ENCODE measurements at regions not wholly inside any gene's neighbourhood (a gene's known extent, or its start where the extent isn't known, plus 50 kb on each side); places are given as distances from the start of the nearest gene placed in this dataset.

DNA sequence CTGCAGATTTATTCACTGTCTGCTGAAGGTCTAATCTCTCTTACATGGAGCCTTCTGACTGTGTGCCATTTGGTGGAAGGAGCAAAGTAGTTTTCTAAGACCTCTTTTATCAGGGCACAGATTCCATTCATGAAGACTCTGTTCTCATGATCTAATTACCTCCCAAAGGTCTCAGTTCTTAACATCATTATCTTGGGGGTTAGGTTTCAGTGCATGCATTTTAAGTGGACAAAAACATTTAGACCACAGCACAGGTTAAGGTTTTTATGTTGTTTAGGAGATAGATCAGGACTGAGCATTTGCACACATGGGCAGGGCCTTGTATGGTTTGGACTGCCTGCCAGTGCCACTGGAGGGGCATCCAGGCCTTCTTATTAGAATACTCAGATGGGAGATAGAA, 746.1 kb downstream of the C12orf50 start:
- H3K4me1 Mint-ChIP-seq (ENCODE audit: low read depth) = no peaks in the 10 kb centered on the region
- no peak overlapping the region for H3K4me3 Mint-ChIP-seq
- ChIA-PET CTCF (no interaction called here), POLR2A (no interaction called here)
- no peaks in the 10 kb centered on the region for H3K4me1 ChIP-seq (ENCODE audit: insufficient read depth, low read length)
- no peak overlapping the region for H3K27ac ChIP-seq (ENCODE audit: low read depth in 1 of 2, low read length in 2 of 2)
- peaks cover 2% of the 10 kb centered on the region for H3K9me3 Mint-ChIP-seq
- H3K27me3 ChIP-seq (ENCODE audit: control insufficient read depth in 1 of 2, insufficient read depth in 2 of 2, low read length in 2 of 2) = no peaks in the 10 kb centered on the region
- H3K36me3 ChIP-seq (ENCODE audit: insufficient read depth, low read length) = no peaks in the 10 kb centered on the region
- no peak overlapping the region for H3K27ac Mint-ChIP-seq
- DNase-seq (no peak), ATAC-seq (ENCODE audit: poor library complexity) (no peak)
- H3K27me3 Mint-ChIP-seq = no peaks in the 10 kb centered on the region
- no peak overlapping the region for H3K4me3 ChIP-seq (ENCODE audit: low read length)
- TF ChIP-seq, protein P1, sequence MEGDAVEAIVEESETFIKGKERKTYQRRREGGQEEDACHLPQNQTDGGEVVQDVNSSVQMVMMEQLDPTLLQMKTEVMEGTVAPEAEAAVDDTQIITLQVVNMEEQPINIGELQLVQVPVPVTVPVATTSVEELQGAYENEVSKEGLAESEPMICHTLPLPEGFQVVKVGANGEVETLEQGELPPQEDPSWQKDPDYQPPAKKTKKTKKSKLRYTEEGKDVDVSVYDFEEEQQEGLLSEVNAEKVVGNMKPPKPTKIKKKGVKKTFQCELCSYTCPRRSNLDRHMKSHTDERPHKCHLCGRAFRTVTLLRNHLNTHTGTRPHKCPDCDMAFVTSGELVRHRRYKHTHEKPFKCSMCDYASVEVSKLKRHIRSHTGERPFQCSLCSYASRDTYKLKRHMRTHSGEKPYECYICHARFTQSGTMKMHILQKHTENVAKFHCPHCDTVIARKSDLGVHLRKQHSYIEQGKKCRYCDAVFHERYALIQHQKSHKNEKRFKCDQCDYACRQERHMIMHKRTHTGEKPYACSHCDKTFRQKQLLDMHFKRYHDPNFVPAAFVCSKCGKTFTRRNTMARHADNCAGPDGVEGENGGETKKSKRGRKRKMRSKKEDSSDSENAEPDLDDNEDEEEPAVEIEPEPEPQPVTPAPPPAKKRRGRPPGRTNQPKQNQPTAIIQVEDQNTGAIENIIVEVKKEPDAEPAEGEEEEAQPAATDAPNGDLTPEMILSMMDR (IDR thresholded peaks at IDR 0.05) = no peak
- peaks cover 0 to 5% of the 10 kb centered on the region in 2 experiments for H3K9me3 ChIP-seq (ENCODE audit: control insufficient read depth in 1 of 2, insufficient read depth in 1 of 2, low read length in 2 of 2)
- H3K36me3 Mint-ChIP-seq (ENCODE audit: low read depth) = no peaks in the 10 kb centered on the region
- intact Hi-C loops (cut with DNase I, micrococcal nuclease) = no loop called here

DNA sequence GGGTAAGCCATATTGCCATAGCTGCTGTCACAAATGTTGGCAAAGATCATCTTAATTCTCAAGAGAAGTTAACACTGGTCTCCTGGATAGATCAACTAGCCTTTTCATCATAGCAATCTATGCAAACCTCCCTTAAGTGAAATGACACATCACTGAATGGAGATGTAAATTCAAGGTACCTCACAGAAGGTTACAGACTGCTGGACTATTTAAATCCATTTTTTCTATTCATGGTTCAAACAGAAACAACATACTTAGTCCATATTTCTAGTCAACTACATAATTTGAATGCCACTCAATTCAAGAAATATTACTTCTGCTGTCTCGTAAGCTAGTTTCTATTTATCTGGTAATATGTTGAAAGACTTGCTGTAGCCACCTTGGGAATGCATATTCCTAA, 748.3 kb downstream of the C12orf50 start:
- Histone ChIP-seq H3K4me3 (ENCODE audit: low read length) (no peak overlapping the region), H3K36me3 (ENCODE audit: insufficient read depth, low read length) (no peaks in the 10 kb centered on the region), H3K9me3 (ENCODE audit: control insufficient read depth in 1 of 2, insufficient read depth in 1 of 2, low read length in 2 of 2) (no peaks in the 10 kb centered on the region), H3K4me1 (ENCODE audit: insufficient read depth, low read length) (no peaks in the 10 kb centered on the region), H3K27me3 (ENCODE audit: control insufficient read depth in 1 of 2, insufficient read depth in 2 of 2, low read length in 2 of 2) (no peaks in the 10 kb centered on the region), H3K27ac (ENCODE audit: low read depth in 1 of 2, low read length in 2 of 2) (no peak overlapping the region)
- no peak for DNase-seq
- H3K27ac Mint-ChIP-seq = no peak overlapping the region
- ChIA-PET POLR2A (no interaction called here), CTCF (no interaction called here)
- no peak overlapping the region for H3K4me3 Mint-ChIP-seq
- intact Hi-C loops (cut with DNase I, micrococcal nuclease) = no loop called here
- peaks cover 2% of the 10 kb centered on the region for H3K9me3 Mint-ChIP-seq
- TF ChIP-seq, protein P1 (IDR thresholded peaks at IDR 0.05) = no peak
- no peaks in the 10 kb centered on the region for H3K27me3 Mint-ChIP-seq
- H3K36me3 Mint-ChIP-seq (ENCODE audit: low read depth) = no peaks in the 10 kb centered on the region
- no peak for ATAC-seq (ENCODE audit: poor library complexity)
- H3K4me1 Mint-ChIP-seq (ENCODE audit: low read depth) = no peaks in the 10 kb centered on the region

DNA sequence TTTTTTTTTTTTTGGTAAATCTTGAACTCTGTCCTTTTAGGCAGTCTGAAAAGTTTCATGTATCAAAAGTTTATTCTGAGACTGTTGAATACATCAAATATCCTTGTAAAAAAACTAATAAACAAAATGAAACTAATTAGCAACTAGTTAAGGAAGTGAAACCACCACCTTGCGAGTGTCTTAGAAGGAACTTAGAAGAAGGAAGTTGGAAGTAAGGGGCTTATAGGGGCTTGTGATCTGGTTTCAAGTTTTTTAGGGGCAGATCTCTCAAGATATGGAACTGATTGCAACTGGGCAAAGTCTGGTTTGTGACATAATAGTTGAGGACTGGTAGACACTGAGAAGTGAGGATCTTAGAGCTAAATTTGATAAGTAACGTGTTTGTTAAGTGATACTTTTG, 748.8 kb downstream of the C12orf50 start:
- Histone ChIP-seq H3K4me1 (ENCODE audit: insufficient read depth, low read length) (no peaks in the 10 kb centered on the region), H3K9me3 (ENCODE audit: control insufficient read depth in 1 of 2, insufficient read depth in 1 of 2, low read length in 2 of 2) (no peaks in the 10 kb centered on the region), H3K27me3 (ENCODE audit: control insufficient read depth in 1 of 2, insufficient read depth in 2 of 2, low read length in 2 of 2) (no peaks in the 10 kb centered on the region), H3K27ac (ENCODE audit: low read depth in 1 of 2, low read length in 2 of 2) (no peak overlapping the region), H3K4me3 (ENCODE audit: low read length) (no peak overlapping the region), H3K36me3 (ENCODE audit: insufficient read depth, low read length) (no peaks in the 10 kb centered on the region)
- H3K27me3 Mint-ChIP-seq = no peaks in the 10 kb centered on the region
- H3K36me3 Mint-ChIP-seq (ENCODE audit: low read depth) = no peaks in the 10 kb centered on the region
- no peaks in the 10 kb centered on the region for H3K4me1 Mint-ChIP-seq (ENCODE audit: low read depth)
- no peaks in the 10 kb centered on the region for H3K9me3 Mint-ChIP-seq
- no peak overlapping the region for H3K27ac Mint-ChIP-seq
- no peak for ATAC-seq (ENCODE audit: poor library complexity)
- CTCF ChIA-PET = no interaction called here
- TF ChIP-seq, protein P1 (IDR thresholded peaks at IDR 0.05) = no peak
- peak in 2 of 14 experiments; percentile 1 to 8 for DNase-seq
- POLR2A ChIA-PET = no interaction called here
- intact Hi-C loops (cut with DNase I, micrococcal nuclease) = no loop called here
- no peak overlapping the region for H3K4me3 Mint-ChIP-seq

Data from CD4-positive, alpha-beta T cell (primary cell).